Tibial artery (tissue), 4 donors: ENCODE measurements at regions not wholly inside any gene's neighbourhood (a gene's known extent, or its start where the extent isn't known, plus 50 kb on each side); places are given as distances from the start of the nearest gene placed in this dataset.

Source experiments
- DNase-seq, 2 donors: peaks; one replicate each; pipeline ENCODE4 v3.0.0-alpha.2; 2019
- H3K27ac ChIP-seq, 2 donors: fragments of 200-600 bp; sonication (generic) in 1 of 2; 1 replicate in 1 of 2; 2 replicates in 1 of 2; pipeline ENCODE4 v1.5.1; 2018 to 2019; ENCODE audit warnings: mild to moderate bottlenecking in 1 of 2
- H3K27me3 ChIP-seq, 2 donors: fragments of 200-600 bp; sonication (generic) in 1 of 2; one replicate each; pipeline versions ENCODE4 v1.5.1 to v1.6.0; 2016 to 2019
- H3K36me3 ChIP-seq, 3 donors: fragments of 200-600 bp; sonication (generic) in 2 of 3; one replicate each; pipeline ENCODE4 v1.5.1; 2016 to 2019; ENCODE audit warnings: mild to moderate bottlenecking in 2 of 3
- H3K4me1 ChIP-seq, 4 donors: fragments of 200-600 bp; sonication (generic) in 2 of 4; 1 replicate in 3 of 4; 2 replicates in 1 of 4; pipeline ENCODE4 v1.5.1; 2016 to 2019
- H3K4me3 ChIP-seq, 2 donors: fragments of 200-600 bp; sonication (generic) in 1 of 2; 1 replicate in 1 of 2; 2 replicates in 1 of 2; pipeline ENCODE4 v1.5.1; 2018 to 2019; ENCODE audit warnings: mild to moderate bottlenecking in 2 of 2
- H3K9me3 ChIP-seq, 3 donors: fragments of 200-600 bp; sonication (generic) in 1 of 3; one replicate each; pipeline ENCODE4 v1.5.1; 2016 to 2019
- CTCF ChIP-seq, 2 experiments: fragments of 200-600 bp in 1 of 2; fragments of 450-650 bp in 1 of 2; IDR thresholded peaks; one replicate each; pipeline ENCODE4 v1.5.1; 2017 to 2019; ENCODE audit warnings: antibody characterized with exemption in 2 of 2, mild to moderate bottlenecking in 1 of 2, moderate library complexity in 1 of 2
- intact Hi-C: fragments of 100-400 bp; cut with DNase I; formaldehyde crosslinking; loops from one replicate; pipeline ENCODE4 v1.15.0; 2023; ENCODE audit warnings: low total_unique reads

- intact Hi-C loops, result no loop called here
- Histone ChIP-seq H3K4me3 (no peak overlapping the region), H3K36me3 (no peaks in the 10 kb centered on the region), H3K9me3 (no peaks in the 10 kb centered on the region), H3K4me1 (no peaks in the 10 kb centered on the region), H3K27me3 (no peaks in the 10 kb centered on the region), H3K27ac (no peak overlapping the region)
- TF ChIP-seq CTCF (IDR thresholded peaks at IDR 0.05), result no peak
- no peak for DNase-seq
Measured at GRCh38 chr13:60689076-60689475, 292.1 kb downstream of the TDRD3 start.

DNA sequence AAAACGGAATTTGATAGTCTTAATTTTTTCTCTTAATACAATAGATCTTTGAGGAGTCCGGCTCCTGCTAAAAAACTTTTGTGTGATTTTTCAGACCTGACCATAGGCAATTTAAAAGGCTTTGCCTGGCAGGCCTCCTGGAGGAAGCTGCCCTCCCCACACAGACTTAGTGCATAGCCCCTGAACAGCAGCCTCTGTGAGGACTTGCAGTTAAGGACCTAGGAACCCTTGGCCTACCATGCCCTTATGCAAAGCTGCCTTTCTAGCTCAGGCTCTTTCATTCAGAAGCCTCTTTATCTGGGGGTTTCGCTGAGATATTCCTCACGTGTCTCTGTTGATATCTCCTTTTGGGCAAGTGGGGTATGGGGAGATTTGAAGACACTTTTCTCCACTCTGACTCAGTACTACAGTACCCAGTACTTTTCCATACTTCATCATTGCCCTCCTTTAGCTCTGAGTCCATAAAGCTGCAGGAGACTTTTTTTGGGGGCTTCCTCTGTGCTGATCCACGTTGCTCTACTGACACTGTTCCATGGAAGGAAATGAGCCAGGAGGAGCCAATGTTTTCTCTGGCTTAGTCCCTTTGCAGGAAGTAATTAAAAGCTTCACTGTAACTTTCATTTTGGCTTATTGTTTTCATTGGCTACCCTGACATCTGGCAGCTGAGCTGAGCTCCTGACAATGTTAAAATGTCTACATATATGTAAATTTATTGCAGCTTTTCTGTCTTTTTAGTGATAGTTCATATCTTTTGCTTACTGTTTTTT, 283.1 kb downstream of the TDRD3 start:
- no peak overlapping the region for H3K27ac ChIP-seq
- H3K9me3 ChIP-seq, result no peaks in the 10 kb centered on the region
- H3K4me1 ChIP-seq, result peaks cover 0 to 3% (median 0%) of the 10 kb centered on the region in 4 donors
- H3K36me3 ChIP-seq, result no peaks in the 10 kb centered on the region
- intact Hi-C loops, result no loop called here
- no peak for TF ChIP-seq CTCF (IDR thresholded peaks at IDR 0.05)
- no peak for DNase-seq
- no peaks in the 10 kb centered on the region for H3K27me3 ChIP-seq
- no peak overlapping the region for H3K4me3 ChIP-seq

GRCh38 chr13:60679131-60679530, 282.1 kb downstream of the TDRD3 start:
- no peak overlapping the region for H3K4me3 ChIP-seq
- no peaks in the 10 kb centered on the region for H3K9me3 ChIP-seq
- no peak overlapping the region for H3K27ac ChIP-seq
- intact Hi-C loops, result no loop called here
- no peaks in the 10 kb centered on the region for H3K27me3 ChIP-seq
- no peak for TF ChIP-seq CTCF (IDR thresholded peaks at IDR 0.05)
- H3K4me1 ChIP-seq, result peaks cover 0 to 3% (median 0%) of the 10 kb centered on the region in 4 donors
- no peak for DNase-seq
- H3K36me3 ChIP-seq, result no peaks in the 10 kb centered on the region

GRCh38 chr13:60671386-60671785, 274.4 kb downstream of the TDRD3 start:
- no peak overlapping the region for H3K4me3 ChIP-seq
- no peaks in the 10 kb centered on the region for H3K36me3 ChIP-seq
- no peak for DNase-seq
- no peak overlapping the region for H3K27ac ChIP-seq
- H3K9me3 ChIP-seq, result peaks cover 0 to 10% (median 4%) of the 10 kb centered on the region in 3 donors
- no peaks in the 10 kb centered on the region for H3K27me3 ChIP-seq
- intact Hi-C loops, result no loop called here
- TF ChIP-seq CTCF (IDR thresholded peaks at IDR 0.05), result no peak
- no peaks in the 10 kb centered on the region for H3K4me1 ChIP-seq

DNA sequence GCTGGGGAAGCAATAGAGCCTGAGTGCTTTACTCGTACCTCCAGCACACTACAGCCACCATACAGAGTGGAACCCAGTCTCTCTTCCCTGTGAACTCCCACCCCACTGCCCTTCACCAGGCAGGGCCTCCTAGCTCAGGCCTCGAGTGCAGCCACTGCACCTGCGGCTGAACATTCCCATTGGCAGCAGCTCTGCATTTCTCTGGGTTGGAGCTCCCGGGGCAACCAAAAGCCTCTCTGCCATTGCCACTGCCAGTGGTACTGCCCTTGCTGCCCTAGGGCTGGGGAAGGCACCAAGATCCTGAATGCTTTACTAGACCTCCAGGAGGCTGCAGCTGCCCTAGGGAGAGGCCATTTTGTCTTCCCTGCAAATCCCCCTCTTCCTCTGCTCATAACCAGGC, 266.8 kb downstream of the TDRD3 start:
- H3K4me1 ChIP-seq, result no peaks in the 10 kb centered on the region
- intact Hi-C loops, result no loop called here
- H3K27ac ChIP-seq, result no peak overlapping the region
- no peaks in the 10 kb centered on the region for H3K36me3 ChIP-seq
- H3K27me3 ChIP-seq, result no peaks in the 10 kb centered on the region
- no peak overlapping the region for H3K4me3 ChIP-seq
- no peaks in the 10 kb centered on the region for H3K9me3 ChIP-seq
- no peak for DNase-seq
- no peak for TF ChIP-seq CTCF (IDR thresholded peaks at IDR 0.05)
